ENCODE measurements at regions not wholly inside any gene's neighbourhood (a gene's known extent, or its start where the extent isn't known, plus 50 kb on each side); places are given as distances from the start of the nearest gene placed in this dataset.

GRCh38 chr7:130975731-130976130 lies 241.7 kb upstream of the KLF14 start:
- TF ChIP-seq POLR2A (IDR thresholded peaks at IDR 0.05; ENCODE audit: low read depth, low read length) (no peak), POLR2AphosphoS5 (IDR thresholded peaks at IDR 0.05; ENCODE audit: low read depth, low read length) (no peak), TAF1 (IDR thresholded peaks at IDR 0.05; ENCODE audit: borderline replicate concordance, low read depth, low read length) (no peak)

All from GM12892 (cell line).